PFSK-1 (cell line): ENCODE measurements at regions not wholly inside any gene's neighbourhood (a gene's known extent, or its start where the extent isn't known, plus 50 kb on each side); places are given as distances from the start of the nearest gene placed in this dataset.

Experiments used
- FOXP2 ChIP-seq: optimal IDR thresholded peaks from 2 replicates; pipeline ENCODE3; 2011; ENCODE audit warnings: borderline replicate concordance, control low read depth, inconsistent platforms; ENCODE audit not compliant: insufficient read depth; ENCODE audit errors: extremely low read length, extremely low read depth
- POLR2AphosphoS5 ChIP-seq: IDR thresholded peaks from 2 replicates; pipeline ENCODE4 v1.6.1; 2012; ENCODE audit warnings: low read depth, mild to moderate bottlenecking, control low read depth, low read length, moderate library complexity
- REST ChIP-seq, 2 experiments: IDR thresholded peaks; 2 replicates each; pipeline versions ENCODE4 v1.6.1 to v1.8.0; 2011 to 2012; ENCODE audit warnings: low read depth in 2 of 2, low read length in 2 of 2, control low read depth in 1 of 2, inconsistent platforms in 1 of 2, mild to moderate bottlenecking in 1 of 2, moderate library complexity in 1 of 2; ENCODE audit not compliant: insufficient read depth in 1 of 2
- SIN3A ChIP-seq: IDR thresholded peaks from 2 replicates; pipeline ENCODE4 v1.6.1; 2012; ENCODE audit warnings: mild to moderate bottlenecking, low read length, moderate library complexity, borderline replicate concordance; ENCODE audit not compliant: insufficient read depth
- TAF1 ChIP-seq: IDR thresholded peaks from 2 replicates; pipeline ENCODE4 v1.6.1; 2012; ENCODE audit warnings: low read length, control low read depth, borderline replicate concordance; ENCODE audit not compliant: insufficient read depth

- TF ChIP-seq POLR2AphosphoS5 (no peak), TAF1 (no peak), SIN3A (no peak), REST (IDR thresholded peaks at IDR 0.05; ENCODE audit: insufficient read depth in 1 of 2, low read depth in 2 of 2, low read length in 2 of 2) (no peak), FOXP2 (no peak)
These were observed 79.2 kb upstream of the TGFBR2 start for GRCh38 chr3:30527186-30527585.
